Endothelial cell (in vitro differentiated cells): ENCODE measurements at regions not wholly inside any gene's neighbourhood (a gene's known extent, or its start where the extent isn't known, plus 50 kb on each side); places are given as distances from the start of the nearest gene placed in this dataset.

Experiments used
- DNase-seq: peaks from one replicate; pipeline ENCODE4 v3.0.0; 2021; ENCODE audit warnings: low spot score
- H3K27ac Mint-ChIP-seq: one replicate; pipeline ENCODE4 v1.8.0; 2021; ENCODE audit warnings: mixed read lengths, inconsistent platforms; ENCODE audit not compliant: unreplicated experiment
- H3K27me3 Mint-ChIP-seq: one replicate; pipeline ENCODE4 v1.8.0; 2021; ENCODE audit warnings: mild to moderate bottlenecking, moderate library complexity, mixed read lengths, inconsistent platforms; ENCODE audit not compliant: unreplicated experiment
- H3K36me3 Mint-ChIP-seq: one replicate; pipeline ENCODE4 v1.8.0; 2021; ENCODE audit warnings: mild to moderate bottlenecking, low read depth, mixed read lengths, inconsistent platforms; ENCODE audit not compliant: unreplicated experiment
- H3K4me1 Mint-ChIP-seq: one replicate; pipeline ENCODE4 v1.8.0; 2021; ENCODE audit warnings: mild to moderate bottlenecking, mixed read lengths, inconsistent platforms; ENCODE audit not compliant: unreplicated experiment
- H3K4me3 Mint-ChIP-seq: one replicate; pipeline ENCODE4 v1.8.0; 2021; ENCODE audit warnings: mild to moderate bottlenecking, mixed read lengths, inconsistent platforms; ENCODE audit not compliant: unreplicated experiment
- H3K9me3 Mint-ChIP-seq: one replicate; pipeline ENCODE4 v1.8.0; 2021; ENCODE audit warnings: mixed read lengths, inconsistent platforms; ENCODE audit not compliant: unreplicated experiment
- CTCF ChIP-seq: fragments of 200-600 bp; sonication (generic); IDR thresholded peaks from one replicate; pipeline ENCODE4 v1.5.0; 2021; ENCODE audit warnings: antibody characterized with exemption; ENCODE audit not compliant: unreplicated experiment

GRCh38 chr3:59483191-59483590 lies 433.4 kb upstream of the CFAP20DC start:
- Mint-ChIP-seq H3K4me3 (no peak overlapping the region), H3K4me1 (peaks cover 12% of the 10 kb centered on the region), H3K27ac (no peak overlapping the region), H3K36me3 (no peaks in the 10 kb centered on the region), H3K27me3 (no peaks in the 10 kb centered on the region), H3K9me3 (no peaks in the 10 kb centered on the region)
- no peak for TF ChIP-seq CTCF
- no peak for DNase-seq

DNA sequence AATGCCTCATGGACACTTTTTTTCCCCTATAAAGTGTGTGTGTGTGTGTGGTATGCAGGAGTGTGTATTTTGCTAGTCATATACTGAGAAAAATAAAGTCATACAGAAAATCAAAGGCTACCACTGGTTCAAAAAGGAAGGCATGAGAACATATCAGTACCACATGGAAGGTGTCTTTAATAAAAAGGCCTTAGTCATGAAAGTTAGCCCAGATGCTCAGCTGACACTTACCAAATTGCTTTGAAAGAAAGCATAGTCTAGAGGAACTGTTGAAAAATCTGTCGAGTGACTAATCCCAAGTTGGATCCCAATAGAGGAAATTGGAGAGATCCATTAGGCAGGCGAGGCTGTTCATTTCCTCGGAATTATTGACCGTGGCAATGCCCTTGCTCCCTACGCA lies 432.9 kb upstream of the CFAP20DC start:
- H3K4me1 Mint-ChIP-seq = peaks cover 12% of the 10 kb centered on the region
- no peaks in the 10 kb centered on the region for H3K27me3 Mint-ChIP-seq
- no peaks in the 10 kb centered on the region for H3K9me3 Mint-ChIP-seq
- no peak overlapping the region for H3K27ac Mint-ChIP-seq
- no peak for DNase-seq
- H3K36me3 Mint-ChIP-seq = no peaks in the 10 kb centered on the region
- no peak for TF ChIP-seq CTCF
- no peak overlapping the region for H3K4me3 Mint-ChIP-seq

GRCh38 chr3:59481776-59482400 lies 432.1 kb upstream of the CFAP20DC start:
- Mint-ChIP-seq H3K27ac (no peak overlapping the region), H3K27me3 (no peaks in the 10 kb centered on the region), H3K9me3 (no peaks in the 10 kb centered on the region), H3K36me3 (no peaks in the 10 kb centered on the region), H3K4me1 (peaks cover 8% of the 10 kb centered on the region), H3K4me3 (no peak overlapping the region)
- no peak for DNase-seq
- TF ChIP-seq CTCF = no peak

GRCh38 chr3:59480486-59480995 lies 430.7 kb upstream of the CFAP20DC start:
- no peaks in the 10 kb centered on the region for H3K9me3 Mint-ChIP-seq
- H3K4me3 Mint-ChIP-seq = no peak overlapping the region
- H3K27me3 Mint-ChIP-seq = no peaks in the 10 kb centered on the region
- no peak for DNase-seq
- no peak for TF ChIP-seq CTCF
- H3K36me3 Mint-ChIP-seq = no peaks in the 10 kb centered on the region
- no peak overlapping the region for H3K27ac Mint-ChIP-seq
- H3K4me1 Mint-ChIP-seq = peaks cover 6% of the 10 kb centered on the region

DNA sequence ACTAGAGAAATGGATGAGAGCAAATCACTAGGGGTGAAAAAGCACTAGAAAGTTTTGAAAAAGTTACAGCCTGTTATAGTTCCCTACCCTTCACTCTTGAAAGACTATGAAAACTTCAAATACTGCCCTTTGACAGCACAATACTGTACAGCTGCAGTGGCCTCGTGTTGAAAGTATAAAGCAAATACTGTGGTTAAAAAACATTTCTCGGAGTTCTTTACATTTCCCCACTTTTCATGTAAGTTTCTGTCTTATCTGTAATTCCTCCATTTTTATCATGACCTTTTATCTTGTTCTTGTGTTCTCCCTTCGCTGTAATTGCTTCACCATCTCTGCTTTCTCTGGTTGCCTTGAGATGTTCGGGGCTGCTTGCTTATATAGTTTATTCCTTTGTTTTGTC lies 423.8 kb upstream of the CFAP20DC start:
- no peaks in the 10 kb centered on the region for H3K9me3 Mint-ChIP-seq
- peaks cover 2% of the 10 kb centered on the region for H3K27me3 Mint-ChIP-seq

More for the DNA sequence above, 423.8 kb upstream of the CFAP20DC start:
- TF ChIP-seq CTCF = no peak
- H3K27ac Mint-ChIP-seq = no peak overlapping the region
- no peaks in the 10 kb centered on the region for H3K36me3 Mint-ChIP-seq
- no peak overlapping the region for H3K4me3 Mint-ChIP-seq
- no peaks in the 10 kb centered on the region for H3K4me1 Mint-ChIP-seq
- no peak for DNase-seq
